Endothelial cell of umbilical vein (primary cell): ENCODE measurements at regions not wholly inside any gene's neighbourhood (a gene's known extent, or its start where the extent isn't known, plus 50 kb on each side); places are given as distances from the start of the nearest gene placed in this dataset.

ENCODE experiments used
- GATA2 ChIP-seq: IDR thresholded peaks from 2 replicates; pipeline ENCODE4 v1.7.0; 2011; ENCODE audit warnings: low read depth, mild to moderate bottlenecking, moderate library complexity, mixed read lengths, low read length; ENCODE audit not compliant: insufficient read length, insufficient read depth
- POLR2AphosphoS5 ChIP-seq: IDR thresholded peaks from 2 replicates; pipeline ENCODE4 v1.6.1; 2012; ENCODE audit warnings: low read depth, mild to moderate bottlenecking, control low read depth, low read length, moderate library complexity; ENCODE audit not compliant: insufficient read depth
- TF ChIP-seq, protein P1 (sequence below), 2 donors: IDR thresholded peaks; 1 replicate in 1 of 2; 2 replicates in 1 of 2; pipeline ENCODE4 v1.5.1; 2011; ENCODE audit warnings: low read length in 2 of 2, mild to moderate bottlenecking in 2 of 2, moderate library complexity in 2 of 2, control low read depth in 1 of 2, inconsistent platforms in 1 of 2, low read depth in 1 of 2; ENCODE audit not compliant: insufficient read depth in 1 of 2; ENCODE audit errors: extremely low read depth in 1 of 2
- TF ChIP-seq, protein P2 (sequence below): IDR thresholded peaks from 2 replicates; pipeline ENCODE4 v1.6.1; 2011; ENCODE audit not compliant: insufficient read depth, insufficient read length

DNA sequence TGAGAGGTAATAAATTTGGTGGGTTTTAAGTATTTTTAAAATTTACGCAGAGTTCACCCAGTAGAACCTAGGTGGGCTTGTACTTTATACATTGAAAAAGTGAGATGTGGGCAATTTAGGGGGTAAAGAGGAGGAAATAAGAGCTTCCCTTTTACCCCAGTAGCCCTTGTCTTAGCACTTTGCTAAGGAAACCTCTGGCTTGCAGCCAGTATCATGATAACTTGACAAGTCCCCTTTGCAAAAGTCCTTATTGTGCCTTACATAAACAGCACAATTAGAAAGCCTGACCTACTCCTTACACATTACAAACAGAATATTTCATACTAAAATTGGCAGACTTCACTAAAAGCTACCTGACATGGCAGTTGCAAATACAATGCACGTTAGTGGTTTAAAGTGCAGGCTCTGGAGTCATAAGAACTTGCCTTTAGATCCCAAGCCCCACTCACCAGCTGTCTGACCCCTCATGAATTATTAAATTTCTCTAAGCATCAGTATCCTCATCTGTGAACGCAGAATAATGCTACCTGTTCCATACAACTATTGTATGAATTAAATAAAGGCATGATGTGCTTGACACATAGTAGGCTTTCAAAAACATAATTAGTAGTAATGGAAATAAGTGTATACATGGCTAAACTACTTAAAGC is 53.2 kb upstream of the NELL2 start:
- TF ChIP-seq, protein P1, sequence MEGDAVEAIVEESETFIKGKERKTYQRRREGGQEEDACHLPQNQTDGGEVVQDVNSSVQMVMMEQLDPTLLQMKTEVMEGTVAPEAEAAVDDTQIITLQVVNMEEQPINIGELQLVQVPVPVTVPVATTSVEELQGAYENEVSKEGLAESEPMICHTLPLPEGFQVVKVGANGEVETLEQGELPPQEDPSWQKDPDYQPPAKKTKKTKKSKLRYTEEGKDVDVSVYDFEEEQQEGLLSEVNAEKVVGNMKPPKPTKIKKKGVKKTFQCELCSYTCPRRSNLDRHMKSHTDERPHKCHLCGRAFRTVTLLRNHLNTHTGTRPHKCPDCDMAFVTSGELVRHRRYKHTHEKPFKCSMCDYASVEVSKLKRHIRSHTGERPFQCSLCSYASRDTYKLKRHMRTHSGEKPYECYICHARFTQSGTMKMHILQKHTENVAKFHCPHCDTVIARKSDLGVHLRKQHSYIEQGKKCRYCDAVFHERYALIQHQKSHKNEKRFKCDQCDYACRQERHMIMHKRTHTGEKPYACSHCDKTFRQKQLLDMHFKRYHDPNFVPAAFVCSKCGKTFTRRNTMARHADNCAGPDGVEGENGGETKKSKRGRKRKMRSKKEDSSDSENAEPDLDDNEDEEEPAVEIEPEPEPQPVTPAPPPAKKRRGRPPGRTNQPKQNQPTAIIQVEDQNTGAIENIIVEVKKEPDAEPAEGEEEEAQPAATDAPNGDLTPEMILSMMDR (IDR thresholded peaks at IDR 0.05; ENCODE audit: extremely low read depth in 1 of 2, insufficient read depth in 1 of 2, low read depth in 1 of 2, low read length in 2 of 2): no peak
- TF ChIP-seq, protein P2, sequence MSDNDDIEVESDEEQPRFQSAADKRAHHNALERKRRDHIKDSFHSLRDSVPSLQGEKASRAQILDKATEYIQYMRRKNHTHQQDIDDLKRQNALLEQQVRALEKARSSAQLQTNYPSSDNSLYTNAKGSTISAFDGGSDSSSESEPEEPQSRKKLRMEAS: no peak
- TF ChIP-seq POLR2AphosphoS5 (no peak), GATA2 (no peak)
